22Rv1 (cell line): ENCODE measurements at regions not wholly inside any gene's neighbourhood (a gene's known extent, or its start where the extent isn't known, plus 50 kb on each side); places are given as distances from the start of the nearest gene placed in this dataset.

Source experiments
- H3K27ac ChIP-seq: fragments of 450-650 bp; 2 replicates; pipeline ENCODE4 v1.5.1; 2017
- CTCF ChIP-seq: fragments of 450-650 bp; IDR thresholded peaks from 2 replicates; pipeline ENCODE4 v1.5.1; 2017; ENCODE audit warnings: mild to moderate bottlenecking
- ZFX ChIP-seq: fragments of 450-650 bp; IDR thresholded peaks from 2 replicates; pipeline ENCODE4 v1.6.1; 2017; ENCODE audit warnings: antibody characterized with exemption, borderline replicate concordance

GRCh38 chr1:118335331-118335732 is 150.3 kb upstream of the SPAG17 start:
- no peak for TF ChIP-seq ZFX
- TF ChIP-seq CTCF = no peak
- no peak overlapping the region for H3K27ac ChIP-seq

DNA sequence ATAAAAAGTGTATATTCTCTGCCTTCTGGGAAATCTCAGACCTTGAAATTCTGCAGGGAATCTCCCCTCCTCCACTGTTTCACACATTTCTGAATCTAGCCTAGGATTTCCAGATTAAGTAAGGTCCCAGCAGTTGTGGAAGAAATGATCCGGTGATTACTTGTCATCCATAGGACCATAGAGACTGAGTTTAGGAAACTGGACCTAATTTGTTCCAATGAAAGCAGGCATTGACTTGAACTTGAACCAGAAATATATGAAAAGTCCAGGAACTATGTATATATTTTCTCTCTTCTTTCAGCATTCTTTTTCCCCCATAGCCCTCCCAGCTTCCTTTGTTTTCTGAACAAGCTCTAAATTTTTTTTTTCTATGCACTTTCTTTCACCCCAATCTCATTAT is 149.5 kb upstream of the SPAG17 start:
- TF ChIP-seq CTCF (no peak), ZFX (no peak)
- H3K27ac ChIP-seq = no peak overlapping the region

- no peak for TF ChIP-seq CTCF
- no peak for TF ChIP-seq ZFX
- no peak overlapping the region for H3K27ac ChIP-seq
Measured at GRCh38 chr1:118333601-118334210, 148.7 kb upstream of the SPAG17 start.

- no peak overlapping the region for H3K27ac ChIP-seq
- TF ChIP-seq CTCF (no peak), ZFX (no peak)
Measured at GRCh38 chr1:118326960-118327629, 142.1 kb upstream of the SPAG17 start.

DNA sequence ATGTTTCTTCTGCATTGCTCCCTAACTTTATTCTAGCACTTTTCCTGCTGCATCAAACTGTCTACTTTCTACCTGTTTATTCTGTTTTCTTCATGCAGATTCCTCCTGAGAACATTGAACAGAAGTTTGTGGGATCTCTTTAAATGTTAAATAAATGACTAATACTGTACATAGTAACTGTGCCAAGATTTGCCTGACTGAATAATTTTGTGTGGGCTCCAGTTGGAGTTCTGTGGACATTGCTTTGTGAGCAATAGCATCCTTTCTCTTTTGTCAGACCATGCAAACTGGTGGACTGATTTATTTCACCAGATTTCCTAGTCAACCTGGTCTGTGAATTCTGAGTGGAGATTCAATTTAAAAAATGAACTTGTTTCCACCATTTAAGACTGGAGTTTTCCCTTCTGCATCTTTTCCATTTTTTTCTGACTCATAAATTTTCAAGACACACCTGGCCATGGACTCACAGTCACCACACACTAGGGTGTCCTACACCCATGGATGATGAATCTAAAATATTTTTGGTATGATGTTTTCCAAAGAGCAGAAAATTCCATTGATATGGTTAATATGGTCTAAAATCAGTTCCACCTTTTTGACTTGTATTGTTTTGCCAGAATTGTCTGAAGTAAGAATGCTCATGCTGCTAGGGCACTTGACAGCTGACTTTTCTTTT is 140.7 kb upstream of the SPAG17 start:
- TF ChIP-seq CTCF = no peak
- TF ChIP-seq ZFX = no peak
- no peak overlapping the region for H3K27ac ChIP-seq

GRCh38 chr1:118323246-118323645 is 138.2 kb upstream of the SPAG17 start:
- no peak overlapping the region for H3K27ac ChIP-seq
- TF ChIP-seq CTCF = no peak
- no peak for TF ChIP-seq ZFX

- TF ChIP-seq ZFX (no peak), CTCF (no peak)
- H3K27ac ChIP-seq = no peak overlapping the region
Measured at GRCh38 chr1:118322331-118322730, 137.3 kb upstream of the SPAG17 start.
